HCT116 (cell line): ENCODE measurements at regions not wholly inside any gene's neighbourhood (a gene's known extent, or its start where the extent isn't known, plus 50 kb on each side); places are given as distances from the start of the nearest gene placed in this dataset.

Experiments used
- ATAC-seq: fragments of 200-7000 bp; cut with Tn5 transposase; 2 replicates; pipeline ENCODE4 v1.9.1; 2020; ENCODE audit warnings: mild to moderate bottlenecking, moderate library complexity
- BruUV-seq: library from RNA; stranded (reverse); fragments of 400-500 nt; replicated peaks from 2 replicates; lab custom pipeline; 2021; lab: Mats Ljungman, UMichigan
- CTCF ChIA-PET: fragments of 300-600 bp; sonication (Branson Sonifier 250); formaldehyde crosslinking; loops from one replicate; lab custom pipeline; 2021; ENCODE audit warnings: antibody characterized with exemption; lab: Charles Lee
- POLR2A ChIA-PET: fragments of 300-600, 350-600 bp; sonication (Branson Sonifier 250); formaldehyde crosslinking; loops from one replicate; lab custom pipeline; 2021; ENCODE audit warnings: antibody characterized with exemption; lab: Charles Lee
- RAD21 ChIA-PET, 2 experiments: fragments of 300-600 bp; sonication (Branson Sonifier 250); formaldehyde crosslinking; loops; one replicate each; lab custom pipeline; 2023; ENCODE audit warnings: low total read pairs in 2 of 2; ENCODE audit not compliant: uncharacterized antibody in 2 of 2, unreplicated experiment in 2 of 2, low non-redundant PET in 1 of 2; lab: Charles Lee
- DNase-seq: peaks from one replicate; pipeline ENCODE4 v3.0.0-alpha.2; 2010; ENCODE audit warnings: low read depth, low spot score
- H2AFZ ChIP-seq: fragments of 200-600 bp; shearing (Covaris generic), sonication (generic); 2 replicates; pipeline ENCODE4 v1.6.1; 2017; ENCODE audit warnings: low read depth, mixed run types, mixed read lengths, antibody characterized with exemption, low read length; ENCODE audit not compliant: poor library complexity, severe bottlenecking
- H3K27ac ChIP-seq: 2 replicates; pipeline ENCODE4 v1.5.1; 2012; ENCODE audit warnings: low read depth, low read length
- H3K27me3 ChIP-seq: fragments of 200-600 bp; sonication (generic); 2 replicates; pipeline ENCODE4 v1.6.1; 2016; ENCODE audit warnings: mixed run types, low read length, mixed read lengths; ENCODE audit not compliant: insufficient read depth
- H3K36me3 ChIP-seq, 2 experiments: fragments of 200-500 bp in 1 of 2; fragments of 200-600 bp in 1 of 2; sonication (Bioruptor generic) in 1 of 2; sonication (generic) in 1 of 2; 2 replicates each; pipeline versions ENCODE4 v1.5.1 to v1.6.1; 2014 to 2016; ENCODE audit warnings: low read length in 2 of 2, inconsistent platforms in 1 of 2, mixed read lengths in 1 of 2, mixed run types in 1 of 2; ENCODE audit not compliant: insufficient read depth in 2 of 2, control insufficient read depth in 1 of 2
- H3K4me1 ChIP-seq, 2 experiments: fragments of 200-600 bp in 1 of 2; sonication (generic) in 1 of 2; 2 replicates each; pipeline versions ENCODE4 v1.5.1 to v1.6.1; 2012 to 2017; ENCODE audit warnings: low read length in 2 of 2, inconsistent platforms in 1 of 2, mild to moderate bottlenecking in 1 of 2, mixed read lengths in 1 of 2, mixed run types in 1 of 2, moderate library complexity in 1 of 2; ENCODE audit not compliant: insufficient read depth in 2 of 2, control insufficient read depth in 1 of 2
- H3K4me2 ChIP-seq: fragments of 200-600 bp; sonication (generic); 2 replicates; pipeline ENCODE4 v1.6.1; 2017; ENCODE audit warnings: mixed run types, low read length, mixed read lengths
- H3K4me3 ChIP-seq, 2 experiments: fragments of 200-600 bp in 1 of 2; sonication (generic) in 1 of 2; replicated peaks in 1 of 2; 2 replicates each; pipeline ENCODE4 v1.5.1; 2011 to 2016; ENCODE audit warnings: low read length in 2 of 2, control low read depth in 1 of 2, low read depth in 1 of 2, mild to moderate bottlenecking in 1 of 2, mixed read lengths in 1 of 2, mixed run types in 1 of 2
- H3K79me2 ChIP-seq: fragments of 200-600 bp; sonication (generic); 2 replicates; pipeline ENCODE4 v1.6.1; 2017; ENCODE audit warnings: mild to moderate bottlenecking, mixed run types, low read length, moderate library complexity, mixed read lengths; ENCODE audit not compliant: insufficient read depth
- H3K9ac ChIP-seq: fragments of 200-600 bp; sonication (generic); 2 replicates; pipeline ENCODE4 v1.6.1; 2016; ENCODE audit warnings: low read length, mixed read lengths
- H3K9me2 ChIP-seq: fragments of 200-600 bp; sonication (generic), shearing (Covaris generic); 2 replicates; pipeline ENCODE4 v1.6.1; 2017; ENCODE audit warnings: mixed run types, mild to moderate bottlenecking, moderate library complexity; ENCODE audit not compliant: insufficient read depth
- H3K9me3 ChIP-seq, 2 experiments: fragments of 200-500 bp in 1 of 2; fragments of 200-600 bp in 1 of 2; sonication (Bioruptor generic) in 1 of 2; sonication (generic) in 1 of 2; 2 replicates each; pipeline ENCODE4 v1.6.1; 2014 to 2017; ENCODE audit warnings: low read length in 2 of 2, mixed read lengths in 2 of 2, inconsistent platforms in 1 of 2, low read depth in 1 of 2, mild to moderate bottlenecking in 1 of 2, mixed run types in 1 of 2, moderate library complexity in 1 of 2; ENCODE audit not compliant: control insufficient read depth in 1 of 2, insufficient read depth in 1 of 2
- H4K20me1 ChIP-seq: fragments of 200-600 bp; sonication (generic), shearing (Covaris generic); 2 replicates; pipeline ENCODE4 v1.6.1; 2017; ENCODE audit warnings: mixed run types, mild to moderate bottlenecking, moderate library complexity; ENCODE audit not compliant: insufficient read depth
- ATF3 ChIP-seq: IDR thresholded peaks from 2 replicates; pipeline ENCODE4 v1.6.1; 2012
- CBX3 ChIP-seq: IDR thresholded peaks from 2 replicates; pipeline ENCODE4 v1.6.1; 2012; ENCODE audit warnings: low read depth
- CEBPB ChIP-seq: IDR thresholded peaks from 2 replicates; pipeline ENCODE4 v1.6.1; 2012; ENCODE audit warnings: low read depth
- CTCF ChIP-seq, 3 experiments: fragments of 200-600 bp in 1 of 3; sonication (generic) in 1 of 3; IDR thresholded peaks in 2 of 3; conservative IDR thresholded peaks in 1 of 3; 2 replicates each; pipeline ENCODE4 v1.5.1; 2012 to 2017; ENCODE audit warnings: low read depth in 2 of 3, low read length in 2 of 3, antibody characterized with exemption in 1 of 3, borderline replicate concordance in 1 of 3, control low read depth in 1 of 3, mild to moderate bottlenecking in 1 of 3, mixed read lengths in 1 of 3, mixed run types in 1 of 3, moderate library complexity in 1 of 3; ENCODE audit not compliant: insufficient read depth in 1 of 3
- ELF1 ChIP-seq: IDR thresholded peaks from 2 replicates; pipeline ENCODE4 v1.6.1; 2012; ENCODE audit warnings: low read depth, borderline replicate concordance
- EZH2 ChIP-seq: fragments of 200-600 bp; sonication (generic); IDR thresholded peaks from 2 replicates; pipeline ENCODE4 v1.6.1; 2017; ENCODE audit warnings: antibody characterized with exemption, mixed run types
- MAX ChIP-seq: IDR thresholded peaks from 2 replicates; pipeline ENCODE4 v1.6.1; 2012
- RAD21 ChIP-seq: IDR thresholded peaks from 2 replicates; pipeline ENCODE4 v1.6.1; 2012; ENCODE audit warnings: low read depth, mild to moderate bottlenecking
- REST ChIP-seq: IDR thresholded peaks from 2 replicates; pipeline ENCODE4 v1.6.1; 2012; ENCODE audit warnings: low read depth
- SP1 ChIP-seq: IDR thresholded peaks from 2 replicates; pipeline ENCODE4 v1.6.1; 2012; ENCODE audit warnings: low read depth
- SRF ChIP-seq: IDR thresholded peaks from 2 replicates; pipeline ENCODE4 v1.6.1; 2012; ENCODE audit warnings: low read depth
- intact Hi-C: fragments of 100-400 bp; cut with micrococcal nuclease; formaldehyde crosslinking; loops from 2 replicates; pipeline ENCODE4 v1.10.0; 2022

GRCh38 chr10:29378106-29378505 lies 89.2 kb downstream of the LYZL1 start:
- no peak for ATAC-seq
- H3K4me3 ChIP-seq = no peak overlapping the region
- H3K9ac ChIP-seq = no peak overlapping the region
- no peaks in the 10 kb centered on the region for H3K4me1 ChIP-seq
- H3K27me3 ChIP-seq = no peaks in the 10 kb centered on the region
- H3K9me3 ChIP-seq = no peaks in the 10 kb centered on the region
- BruUV-seq = no TSS peak
- H2AFZ ChIP-seq = no peak overlapping the region
- no peaks in the 10 kb centered on the region for H3K79me2 ChIP-seq
- H3K9me2 ChIP-seq = no peaks in the 10 kb centered on the region
- no peak overlapping the region for H3K27ac ChIP-seq
- no peak overlapping the region for H3K4me2 ChIP-seq
- no peaks in the 10 kb centered on the region for H3K36me3 ChIP-seq
- ChIA-PET RAD21 (no interaction called here), POLR2A (no interaction called here), CTCF (interaction anchor here (1.2 to 1.9 kb wide), 2 partner anchors 15 to 135 kb away, joined by 3 to 9 read pairs; no protein-coding TSS in a partner anchor)
- H4K20me1 ChIP-seq = no peaks in the 10 kb centered on the region
- intact Hi-C loops = no loop called here
- TF ChIP-seq REST = no peak
- TF ChIP-seq RAD21 = no peak
- DNase-seq = no peak

GRCh38 chr10:29379208-29379607 lies 90.3 kb downstream of the LYZL1 start:
- POLR2A ChIA-PET = no interaction called here
- no TSS peak for BruUV-seq
- DNase-seq = no peak
- Histone ChIP-seq H3K79me2 (no peaks in the 10 kb centered on the region), H3K4me3 (no peak overlapping the region), H3K9ac (no peak overlapping the region), H3K4me1 (no peaks in the 10 kb centered on the region), H3K9me3 (0 out of 4 replicates have a peak, but pooled peaks cover 0 to 3% of the 10 kb centered on the region in 2 experiments), H4K20me1 (no peaks in the 10 kb centered on the region), H3K4me2 (no peak overlapping the region), H2AFZ (no peak overlapping the region), H3K9me2 (no peaks in the 10 kb centered on the region), H3K27ac (no peak overlapping the region), H3K27me3 (no peaks in the 10 kb centered on the region), H3K36me3 (no peaks in the 10 kb centered on the region)
- intact Hi-C loops = no loop called here
- RAD21 ChIA-PET = no interaction called here
- ATAC-seq = no peak
- CTCF ChIA-PET = interaction anchor here (1.2 kb wide), 1 partner anchor 134 kb away, joined by 3 read pairs; no protein-coding TSS in a partner anchor
- TF ChIP-seq CBX3 = no peak
- TF ChIP-seq MAX = no peak
- no peak for TF ChIP-seq CTCF (IDR thresholded peaks at IDR 0.05 in 2 of 3, conservative IDR thresholded peaks at IDR 0.05 in 1 of 3; ENCODE audit: borderline replicate concordance in 1 of 3, insufficient read depth in 1 of 3, low read depth in 2 of 3, low read length in 2 of 3)
- no peak for TF ChIP-seq CEBPB
- TF ChIP-seq ATF3 = no peak
- no peak for TF ChIP-seq REST
- TF ChIP-seq EZH2 = no peak
- no peak for TF ChIP-seq ELF1
- TF ChIP-seq SP1 = no peak
- TF ChIP-seq SRF = no peak
